ENCODE measurements at regions not wholly inside any gene's neighbourhood (a gene's known extent, or its start where the extent isn't known, plus 50 kb on each side); places are given as distances from the start of the nearest gene placed in this dataset.

GRCh38 chr1:34364376-34364775 lies 187.7 kb downstream of the C1orf94 start:
- no peak for TF ChIP-seq CTCF (IDR thresholded peaks at IDR 0.05)
- no peak for TF ChIP-seq ZFX (IDR thresholded peaks at IDR 0.05; ENCODE audit: borderline replicate concordance)
